ENCODE measurements at regions not wholly inside any gene's neighbourhood (a gene's known extent, or its start where the extent isn't known, plus 50 kb on each side); places are given as distances from the start of the nearest gene placed in this dataset.

GRCh38 chr3:130250982-130251381, 94.5 kb upstream of the COL6A5 start:
- no peak for TF ChIP-seq CTCF (IDR thresholded peaks at IDR 0.05; ENCODE audit: borderline replicate concordance, extremely low read depth, low read length, poor library complexity, severe bottlenecking)
- no peak for TF ChIP-seq EZH2 (IDR thresholded peaks at IDR 0.05; ENCODE audit: borderline replicate concordance, low read depth, low read length, severe bottlenecking)
